BJ (cell line): ENCODE measurements at regions not wholly inside any gene's neighbourhood (a gene's known extent, or its start where the extent isn't known, plus 50 kb on each side); places are given as distances from the start of the nearest gene placed in this dataset.

ENCODE experiments used
- CTCF ChIA-PET: fragments of 350-600 bp; formaldehyde crosslinking; extraction: SDS; loops from one replicate; lab custom pipeline; 2021; ENCODE audit warnings: antibody characterized with exemption, inconsistent platforms; lab: Yijun Ruan, JAX
- POLR2A ChIA-PET: fragments of 300-600 bp; sonication (Branson Sonifier 250); formaldehyde crosslinking; extraction: SDS; loops from one replicate; lab custom pipeline; 2021; ENCODE audit warnings: antibody characterized with exemption; lab: Charles Lee
- DNase-seq: peaks from one replicate; pipeline ENCODE4 v3.0.0-alpha.2; 2011; ENCODE audit warnings: low read depth
- H3K27me3 ChIP-seq: 2 replicates; pipeline ENCODE4 v1.6.0; 2011; ENCODE audit warnings: low read length; ENCODE audit not compliant: control insufficient read depth, insufficient read depth
- H3K36me3 ChIP-seq: 2 replicates; pipeline ENCODE4 v1.5.1; 2011; ENCODE audit warnings: low read length; ENCODE audit not compliant: control insufficient read depth, insufficient read depth
- H3K4me3 ChIP-seq: 2 replicates; pipeline ENCODE4 v1.5.1; 2011; ENCODE audit warnings: low read depth, mild to moderate bottlenecking, control low read depth, low read length
- TF ChIP-seq, protein P1 (sequence below): IDR thresholded peaks from 2 replicates; pipeline ENCODE4 v1.5.1; 2011; ENCODE audit warnings: low read depth, mild to moderate bottlenecking, control low read depth, inconsistent platforms, low read length, moderate library complexity; ENCODE audit not compliant: insufficient read depth

GRCh38 chrX:25537699-25538098 is 521.9 kb upstream of the ARX start:
- no peak overlapping the region for H3K4me3 ChIP-seq
- POLR2A ChIA-PET, result no interaction called here
- TF ChIP-seq, protein P1, sequence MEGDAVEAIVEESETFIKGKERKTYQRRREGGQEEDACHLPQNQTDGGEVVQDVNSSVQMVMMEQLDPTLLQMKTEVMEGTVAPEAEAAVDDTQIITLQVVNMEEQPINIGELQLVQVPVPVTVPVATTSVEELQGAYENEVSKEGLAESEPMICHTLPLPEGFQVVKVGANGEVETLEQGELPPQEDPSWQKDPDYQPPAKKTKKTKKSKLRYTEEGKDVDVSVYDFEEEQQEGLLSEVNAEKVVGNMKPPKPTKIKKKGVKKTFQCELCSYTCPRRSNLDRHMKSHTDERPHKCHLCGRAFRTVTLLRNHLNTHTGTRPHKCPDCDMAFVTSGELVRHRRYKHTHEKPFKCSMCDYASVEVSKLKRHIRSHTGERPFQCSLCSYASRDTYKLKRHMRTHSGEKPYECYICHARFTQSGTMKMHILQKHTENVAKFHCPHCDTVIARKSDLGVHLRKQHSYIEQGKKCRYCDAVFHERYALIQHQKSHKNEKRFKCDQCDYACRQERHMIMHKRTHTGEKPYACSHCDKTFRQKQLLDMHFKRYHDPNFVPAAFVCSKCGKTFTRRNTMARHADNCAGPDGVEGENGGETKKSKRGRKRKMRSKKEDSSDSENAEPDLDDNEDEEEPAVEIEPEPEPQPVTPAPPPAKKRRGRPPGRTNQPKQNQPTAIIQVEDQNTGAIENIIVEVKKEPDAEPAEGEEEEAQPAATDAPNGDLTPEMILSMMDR, result no peak
- H3K27me3 ChIP-seq, result no peaks in the 10 kb centered on the region
- DNase-seq, result no peak
- CTCF ChIA-PET, result no interaction called here
- no peaks in the 10 kb centered on the region for H3K36me3 ChIP-seq

- no peak for DNase-seq
- Histone ChIP-seq H3K36me3 (no peaks in the 10 kb centered on the region), H3K27me3 (no peaks in the 10 kb centered on the region), H3K4me3 (no peak overlapping the region)
- TF ChIP-seq, protein P1, result no peak
- ChIA-PET CTCF (no interaction called here), POLR2A (no interaction called here)
Observed at GRCh38 chrX:25544641-25545040, 528.9 kb upstream of the ARX start.

GRCh38 chrX:25548811-25549210 is 533.0 kb upstream of the ARX start:
- DNase-seq, result no peak
- Histone ChIP-seq H3K27me3 (no peaks in the 10 kb centered on the region), H3K4me3 (no peak overlapping the region), H3K36me3 (no peaks in the 10 kb centered on the region)
- ChIA-PET POLR2A (no interaction called here), CTCF (no interaction called here)
- TF ChIP-seq, protein P1, result no peak

DNA sequence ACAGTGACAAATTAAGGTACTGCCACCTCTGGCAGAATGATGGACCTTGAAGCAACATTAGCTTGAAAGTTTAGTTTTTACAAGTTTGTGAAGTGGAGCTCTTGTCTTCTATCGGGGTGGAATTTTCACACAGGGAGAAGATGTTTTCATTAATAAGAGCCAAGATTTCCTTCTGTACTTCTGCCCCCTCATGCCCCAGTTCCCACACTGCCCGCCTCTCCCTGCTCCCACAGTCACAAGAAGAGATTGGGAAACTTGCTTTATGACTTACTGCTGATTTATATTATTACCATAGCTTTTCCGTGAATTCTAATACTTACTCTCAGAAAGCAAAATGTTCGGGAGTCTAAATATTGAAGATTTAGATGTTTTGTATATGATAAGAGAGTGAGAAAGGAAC is 539.8 kb upstream of the ARX start:
- DNase-seq, result no peak
- POLR2A ChIA-PET, result no interaction called here
- CTCF ChIA-PET, result interaction anchor here (0.6 kb wide), 1 partner anchor 1783 kb away, joined by 4 read pairs; no protein-coding TSS in a partner anchor
- Histone ChIP-seq H3K27me3 (no peaks in the 10 kb centered on the region), H3K4me3 (no peak overlapping the region), H3K36me3 (no peaks in the 10 kb centered on the region)
- TF ChIP-seq, protein P1, result no peak

- ChIA-PET POLR2A (no interaction called here), CTCF (no interaction called here)
Observed at GRCh38 chrX:25558137-25558536, 542.4 kb upstream of the ARX start.

More at GRCh38 chrX:25558137-25558536, 542.4 kb upstream of the ARX start:
- H3K4me3 ChIP-seq, result no peak overlapping the region
- DNase-seq, result no peak
- no peaks in the 10 kb centered on the region for H3K27me3 ChIP-seq
- TF ChIP-seq, protein P1, result no peak
- no peaks in the 10 kb centered on the region for H3K36me3 ChIP-seq
